ENCODE measurements at regions not wholly inside any gene's neighbourhood (a gene's known extent, or its start where the extent isn't known, plus 50 kb on each side); places are given as distances from the start of the nearest gene placed in this dataset.
A peak's percentile ranks its signal among the peaks of the same experiment; 100 is the strongest.
"Not testable (repeated sequence)": the region's sequence is repeated elsewhere in the genome, so short reads cannot be mapped to it uniquely, and the experiment has no call there.

DNA sequence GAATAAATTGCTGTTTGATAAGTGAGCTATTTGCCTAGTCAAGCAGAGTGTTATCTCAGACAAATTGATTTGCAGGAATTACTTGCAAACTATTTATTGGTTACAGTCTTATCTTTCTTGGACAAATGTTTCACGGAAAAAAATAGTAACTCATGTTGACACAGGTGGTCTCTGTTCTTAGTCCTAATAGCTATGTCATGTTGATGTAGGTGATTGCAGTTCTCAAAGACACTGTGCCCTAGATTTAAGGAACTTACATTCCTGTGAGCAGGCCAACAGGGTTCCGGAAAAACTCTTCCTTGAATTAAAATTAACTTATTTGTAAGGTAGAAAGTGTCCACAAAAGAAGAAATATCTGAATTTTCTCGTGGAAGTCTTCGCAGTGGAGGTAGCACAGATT is 109.6 kb upstream of the SLCO6A1 start:
- DNase-seq (no peak), ATAC-seq (no peak)
- intact Hi-C loops (cut with micrococcal nuclease): no loop called here

DNA sequence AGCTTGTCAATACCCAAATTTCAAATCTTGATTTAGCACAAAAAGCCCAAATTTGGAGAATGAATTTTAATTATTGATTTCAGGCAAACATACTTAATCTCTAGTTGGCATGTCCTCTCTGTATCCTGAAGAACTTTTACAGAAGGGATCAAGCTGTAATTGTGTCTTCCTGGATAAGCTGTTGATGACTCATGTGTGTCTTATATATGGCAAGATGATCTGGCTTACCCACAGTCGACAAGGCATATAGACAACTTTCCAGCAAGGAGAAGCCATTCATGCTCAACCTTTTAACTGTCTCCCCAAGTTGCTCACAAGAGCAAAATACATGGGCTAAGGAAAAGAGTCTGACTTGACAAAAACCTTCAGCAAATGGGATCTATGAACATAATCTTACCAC is 112.5 kb upstream of the SLCO6A1 start:
- ATAC-seq: no peak
- DNase-seq: no peak
- intact Hi-C loops (cut with micrococcal nuclease): no loop called here

DNA sequence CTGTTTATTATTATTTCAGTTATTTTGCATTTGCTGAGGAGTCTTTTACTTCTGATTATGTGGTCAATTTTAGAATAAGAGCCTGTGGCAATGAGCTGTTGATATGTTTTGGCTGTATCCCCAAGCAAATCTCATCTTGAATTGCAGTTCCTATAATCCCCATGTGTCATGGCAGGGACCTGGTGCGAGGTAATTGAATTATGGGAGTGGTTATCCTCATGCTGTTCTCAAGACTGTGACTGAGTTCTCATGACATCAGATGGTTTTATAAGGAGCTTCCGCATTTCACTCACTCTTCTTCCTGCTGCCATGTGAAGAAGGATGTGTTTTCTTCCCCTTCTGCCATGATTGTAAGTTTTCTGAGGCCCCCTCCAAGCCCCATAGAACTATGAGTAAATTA is 114.9 kb upstream of the SLCO6A1 start:
- ATAC-seq (no peak), DNase-seq (no peak)
- intact Hi-C loops (cut with micrococcal nuclease): no loop called here

DNA sequence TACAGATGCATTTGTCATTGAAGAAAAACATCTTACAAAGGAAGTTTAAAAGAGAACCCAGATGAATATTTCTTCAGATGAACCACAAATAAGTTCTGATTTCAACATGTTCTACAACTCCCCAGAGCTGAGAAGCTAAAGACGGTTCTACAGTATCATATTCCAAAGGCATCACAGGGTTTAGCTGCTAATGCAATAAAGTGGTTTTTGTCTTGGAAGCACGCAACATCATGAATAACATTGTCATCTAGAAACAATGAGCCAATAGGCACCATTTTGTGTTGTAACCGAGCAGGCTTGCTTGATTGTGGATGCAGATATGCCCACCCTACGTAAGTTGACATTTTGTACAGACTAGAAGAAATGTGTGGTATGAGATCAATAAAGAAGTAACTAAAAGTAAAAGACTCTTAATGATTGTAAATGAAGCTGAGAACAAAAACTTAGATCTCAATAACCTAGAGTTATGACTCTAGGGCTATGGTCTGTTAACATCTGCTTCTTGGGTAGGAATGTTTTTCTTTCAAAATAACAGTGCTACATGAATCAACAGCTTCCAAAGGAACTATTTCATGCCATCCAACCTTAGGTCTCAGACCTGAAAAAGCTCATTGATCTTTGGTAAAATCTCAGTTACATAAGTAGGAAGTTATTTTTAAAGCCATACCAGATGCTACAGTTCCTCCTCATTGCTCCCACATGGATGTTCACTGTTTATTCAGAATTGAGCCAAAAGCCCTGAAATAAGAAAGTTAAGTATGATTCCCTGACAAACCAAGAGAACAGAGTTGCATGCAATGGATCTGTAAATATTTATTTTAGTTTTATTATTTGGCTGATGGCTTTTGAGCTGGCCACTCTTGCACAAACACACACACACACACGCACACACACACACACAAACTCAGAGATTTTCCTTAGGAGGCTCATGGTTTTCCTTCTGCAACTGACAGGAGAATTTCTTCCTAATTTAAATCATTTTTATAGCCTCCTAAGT is 118.7 kb upstream of the SLCO6A1 start:
- DNase-seq: no peak

DNA sequence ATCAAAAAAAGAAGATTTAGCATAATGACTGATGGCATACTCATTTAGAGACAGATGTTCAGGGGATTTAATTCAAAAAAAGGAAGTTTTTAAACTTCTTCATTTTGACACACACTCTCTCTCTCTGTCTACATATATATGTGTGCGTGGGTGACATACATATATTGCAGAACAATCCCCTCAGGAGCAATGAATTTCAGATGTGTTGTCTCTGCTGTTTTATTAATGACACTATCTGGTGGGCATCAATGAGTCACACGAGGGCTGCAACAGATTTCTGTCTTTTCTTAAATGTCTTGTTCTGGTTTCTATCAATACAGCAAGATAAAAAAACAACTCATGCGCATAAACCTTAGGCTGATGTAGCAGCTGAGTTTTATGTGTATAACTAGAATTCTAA is 123.5 kb upstream of the SLCO6A1 start:
- DNase-seq (no peak), ATAC-seq (no peak)
- intact Hi-C loops (cut with micrococcal nuclease): no loop called here

More for the DNA sequence above, 118.7 kb upstream of the SLCO6A1 start:
- intact Hi-C loops (cut with micrococcal nuclease): no loop called here
- ATAC-seq: no peak

DNA sequence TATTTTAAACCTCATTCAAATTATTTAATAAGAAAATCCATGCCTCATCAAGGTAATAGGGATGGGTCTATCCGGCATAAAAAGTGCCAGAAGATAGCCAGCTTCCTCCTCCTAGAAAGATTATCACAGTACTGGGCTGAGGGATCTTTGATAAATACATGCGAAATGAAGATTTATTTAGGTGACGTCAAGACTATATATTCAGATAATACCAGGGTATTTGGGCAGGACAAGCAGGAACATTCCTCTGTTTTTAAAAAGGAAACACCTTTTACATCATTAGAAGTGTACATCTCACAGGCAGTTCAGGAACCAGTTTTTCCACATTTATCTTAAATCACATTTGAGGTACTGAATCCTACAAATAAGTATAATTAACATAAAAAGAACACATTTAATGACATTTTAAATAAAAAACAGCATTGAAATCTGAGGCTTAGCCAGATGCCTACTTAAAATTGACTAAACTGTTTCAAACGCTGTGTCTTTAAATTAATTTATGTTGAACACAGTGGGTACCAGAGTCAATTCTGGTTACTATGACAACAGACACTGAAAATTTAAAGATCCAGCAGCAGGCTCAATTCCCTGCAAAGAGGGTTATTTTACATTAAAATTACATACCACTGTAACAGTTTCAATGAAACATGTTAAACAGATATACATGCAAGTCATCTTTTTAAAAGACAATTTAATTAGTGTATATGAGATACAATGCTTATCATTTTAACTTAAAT is 124.7 kb upstream of the SLCO6A1 start:
- DNase-seq: no peak
- intact Hi-C loops (cut with micrococcal nuclease): no loop called here
- no peak for ATAC-seq

DNA sequence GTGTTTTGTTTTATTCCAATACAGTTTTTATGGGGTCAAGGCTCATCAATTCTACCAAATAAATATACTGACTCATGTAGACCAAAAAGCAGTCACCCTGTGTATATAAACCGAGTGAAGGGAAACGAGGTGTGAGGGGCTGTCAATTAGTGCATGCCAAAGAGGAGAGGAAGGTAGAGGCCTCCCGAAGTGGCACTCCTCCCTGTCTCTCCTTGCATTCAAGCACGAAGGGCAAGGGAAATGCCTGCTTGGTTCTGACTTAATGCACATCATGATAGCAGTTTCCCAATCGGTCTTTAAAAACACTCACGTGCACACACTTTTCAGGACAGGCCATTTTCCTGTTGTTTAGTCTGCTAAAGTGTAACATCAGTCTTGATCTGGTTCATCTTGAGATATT is 125.6 kb upstream of the SLCO6A1 start:
- intact Hi-C loops (cut with micrococcal nuclease): no loop called here

DNA sequence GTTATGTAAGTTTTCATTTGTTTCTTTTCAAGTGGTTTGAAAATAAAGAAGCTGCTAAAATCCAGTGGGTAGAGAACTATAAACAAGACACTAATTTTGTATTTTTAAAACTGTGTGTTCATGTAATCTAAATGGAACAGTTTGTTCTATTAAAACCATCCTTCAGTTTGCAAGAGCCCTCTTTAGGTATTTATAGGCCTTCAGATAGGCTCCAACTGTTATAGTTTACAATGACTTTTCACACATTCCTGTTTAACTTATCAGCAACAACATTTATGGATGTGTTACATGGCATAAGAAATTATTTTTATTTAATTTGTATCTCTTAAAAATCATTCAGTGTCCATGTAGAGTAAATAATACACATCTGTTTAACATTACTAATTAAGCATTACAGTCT is 126.7 kb upstream of the SLCO6A1 start:
- DNase-seq (no peak), ATAC-seq (peak; percentile 83)
- intact Hi-C loops (cut with micrococcal nuclease): no loop called here

More for the DNA sequence above, 125.6 kb upstream of the SLCO6A1 start:
- DNase-seq: no peak
- ATAC-seq: no peak

DNA sequence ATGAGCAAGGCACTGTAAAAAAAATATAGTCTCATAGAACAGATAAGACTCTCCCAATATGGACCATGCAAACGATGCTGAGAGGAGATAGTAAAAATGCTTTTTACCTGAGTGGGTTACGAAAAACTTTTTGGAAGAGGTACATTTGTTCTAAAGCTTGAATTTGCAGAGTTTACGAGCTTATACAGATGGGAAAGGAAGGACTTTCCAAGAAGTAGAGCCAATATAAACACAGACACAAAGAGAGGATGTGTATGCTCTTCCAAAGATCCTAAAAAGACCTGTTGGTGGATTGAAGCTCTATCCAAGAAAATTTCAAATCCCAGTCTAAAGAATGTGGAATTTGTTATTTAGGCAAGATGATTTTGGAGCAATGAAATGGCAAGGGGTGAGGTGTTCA is 127.1 kb upstream of the SLCO6A1 start:
- ATAC-seq (peak; percentile 62), DNase-seq (no peak)
- intact Hi-C loops (cut with micrococcal nuclease): no loop called here

DNA sequence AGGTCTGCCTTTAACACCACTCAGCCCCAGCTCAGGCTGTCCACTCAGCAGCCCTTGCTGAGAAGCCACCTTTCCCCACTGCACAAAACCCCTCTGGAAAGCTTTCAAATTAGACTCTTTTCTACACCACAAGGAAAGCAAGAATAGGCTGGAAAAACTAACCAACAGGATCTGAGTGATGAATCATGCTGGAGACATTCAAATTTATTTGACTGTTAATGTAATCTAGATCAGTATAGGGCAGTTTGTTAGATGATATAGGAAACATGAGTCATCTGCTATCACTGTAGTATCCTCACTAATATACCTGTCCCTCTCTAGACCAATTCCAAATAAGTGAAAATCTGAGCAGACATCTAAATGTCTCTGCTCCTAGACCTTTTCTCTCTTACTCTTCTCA is 127.8 kb upstream of the PAM start:
- no peak for DNase-seq
- intact Hi-C loops (cut with micrococcal nuclease): no loop called here

DNA sequence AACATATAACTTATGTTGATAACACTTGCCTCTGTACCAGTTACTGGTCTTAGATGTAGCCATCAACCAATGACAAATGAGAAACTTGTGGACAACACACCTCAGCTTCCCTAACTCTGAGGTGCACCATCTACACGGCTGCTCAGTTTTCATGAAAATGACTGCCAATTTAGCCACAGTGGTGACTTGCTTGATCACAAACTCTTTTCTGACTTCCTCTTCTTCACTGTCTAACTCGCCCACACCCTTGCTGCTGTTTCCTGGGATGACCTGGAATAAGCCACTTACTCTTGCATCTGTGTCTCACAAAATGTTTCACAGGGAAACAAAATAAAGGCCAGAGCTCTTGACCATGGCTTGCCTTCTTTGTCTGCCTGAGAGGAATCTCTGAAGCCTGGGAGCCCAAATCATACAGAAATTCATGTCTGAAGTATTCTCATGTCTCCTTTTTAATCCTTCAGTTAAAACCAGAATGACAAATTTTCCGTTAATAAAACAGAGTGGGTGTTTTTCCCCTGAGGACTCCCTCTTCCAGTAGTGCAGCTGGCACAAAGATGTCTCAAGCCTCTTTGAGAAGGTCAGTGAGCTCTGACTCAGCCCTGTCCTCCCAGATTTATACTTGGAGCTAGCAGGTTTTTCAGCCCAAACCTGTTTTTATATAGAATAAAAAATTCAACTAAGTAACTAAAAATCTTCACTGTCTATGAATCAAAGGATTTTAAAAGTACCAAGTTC is 126.5 kb upstream of the PAM start:
- ATAC-seq: peak; percentile 77
- DNase-seq: no peak
- intact Hi-C loops (cut with micrococcal nuclease): no loop called here

More for the DNA sequence above, 127.8 kb upstream of the PAM start:
- no peak for ATAC-seq

DNA sequence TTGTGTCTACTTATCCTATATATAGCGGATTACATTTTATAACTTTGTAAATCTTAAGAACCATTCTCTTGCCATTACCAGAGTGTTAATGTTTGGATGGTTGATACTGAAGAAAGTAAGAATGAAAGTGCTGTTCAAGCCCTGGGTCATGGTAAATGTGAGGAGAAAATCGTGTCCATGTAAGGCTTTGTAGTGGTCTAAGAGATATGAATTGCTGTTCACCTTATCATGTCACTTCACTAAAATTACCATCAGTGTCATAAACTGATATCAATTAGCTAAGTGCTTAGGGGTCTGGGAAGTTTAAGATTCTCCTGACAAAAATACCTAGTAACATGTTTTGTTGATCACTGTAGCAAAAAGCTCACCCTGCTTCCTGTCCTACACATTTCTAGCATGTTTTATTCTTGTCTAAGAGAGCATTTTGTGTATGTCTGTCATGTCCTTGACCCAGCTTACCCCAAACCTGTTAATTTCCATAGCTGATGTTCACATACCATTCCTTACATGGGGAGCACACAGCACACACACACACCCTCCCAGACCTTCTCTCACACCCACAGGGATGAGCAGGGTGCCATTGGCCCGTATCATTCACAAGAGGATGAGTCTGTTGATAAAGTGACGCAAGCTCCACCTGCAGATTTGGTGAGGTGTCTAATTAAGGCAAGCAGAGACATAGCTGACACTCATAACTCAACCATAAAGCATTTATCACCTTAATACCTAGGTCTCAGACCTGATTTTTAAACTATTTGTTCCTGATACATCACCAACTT is 125.1 kb upstream of the PAM start:
- no peak for DNase-seq
- no peak for ATAC-seq
- intact Hi-C loops (cut with micrococcal nuclease): no loop called here

DNA sequence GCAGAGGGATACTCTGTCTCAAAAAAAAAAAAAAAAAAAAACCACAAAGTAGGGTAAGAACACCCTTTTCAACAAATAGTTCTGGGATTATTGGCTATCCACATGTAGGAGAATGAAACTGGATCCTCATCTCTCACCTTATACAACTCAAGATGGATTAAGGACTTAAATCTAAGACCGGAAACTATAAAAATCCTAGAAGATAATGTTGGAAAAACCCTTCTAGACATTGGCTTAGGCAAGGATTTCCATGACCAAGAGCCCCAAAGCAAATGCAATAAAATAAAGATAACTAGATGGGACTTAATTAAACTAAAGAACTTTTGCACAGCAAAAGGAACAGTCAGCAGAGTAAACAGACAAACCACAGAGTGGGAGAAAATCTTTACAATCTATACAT is 119.7 kb upstream of the PAM start:
- intact Hi-C loops (cut with micrococcal nuclease); DNase-seq; ATAC-seq: not testable (repeated sequence)

DNA sequence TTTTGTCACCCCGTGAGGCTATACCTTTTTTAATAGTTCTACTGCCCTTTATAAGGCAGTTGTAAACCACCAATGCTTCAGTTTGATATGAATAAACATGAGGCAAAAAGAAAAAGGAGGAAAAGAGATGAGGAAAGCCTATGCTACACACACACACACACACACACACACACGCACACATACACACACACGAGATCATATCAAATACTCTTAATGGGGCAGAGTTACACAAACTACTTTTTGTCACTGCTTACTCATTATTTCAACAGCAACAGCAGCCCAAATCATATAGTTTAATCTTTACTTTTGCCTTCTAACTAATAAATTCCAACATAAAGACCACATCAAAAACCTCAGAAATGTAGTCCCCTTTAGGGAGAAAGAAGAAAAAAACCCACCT is 116.8 kb upstream of the PAM start:
- ATAC-seq (no peak), DNase-seq (no peak)
- intact Hi-C loops (cut with micrococcal nuclease): no loop called here

DNA sequence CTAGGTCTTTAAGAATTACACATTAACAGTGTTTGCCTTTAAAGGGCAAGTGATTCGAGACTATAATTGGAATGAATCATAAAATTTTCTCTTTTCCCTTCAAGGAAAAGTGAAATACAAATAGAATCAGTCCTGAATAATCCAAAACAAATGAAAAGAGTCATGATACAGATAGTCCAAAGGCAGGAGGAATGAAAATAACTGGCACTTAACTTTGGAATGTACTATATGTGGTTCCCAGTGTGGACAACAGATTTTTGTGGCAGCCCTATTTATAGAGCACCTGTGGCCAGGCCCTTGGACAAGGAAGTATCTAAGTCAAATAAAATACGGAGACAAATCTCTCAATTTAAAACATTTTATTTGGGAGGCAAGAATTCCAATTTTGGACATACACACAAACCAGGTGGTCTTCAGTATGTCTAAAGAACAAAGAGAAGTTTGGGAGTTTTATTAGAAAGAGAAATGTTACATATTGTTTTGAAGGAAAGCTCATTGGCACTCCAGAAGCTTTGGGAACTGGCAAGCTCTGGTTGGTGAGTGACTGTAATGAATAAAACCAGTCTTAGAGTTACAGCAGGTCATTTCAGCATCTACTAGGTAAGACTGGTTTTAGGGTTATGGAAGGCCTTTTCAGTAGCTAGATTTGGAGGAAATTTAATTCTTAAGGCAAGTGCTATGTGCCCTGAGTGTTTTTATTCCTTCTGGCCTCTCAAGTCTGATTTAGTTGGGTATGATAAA is 116.0 kb upstream of the PAM start:
- DNase-seq (no peak), ATAC-seq (peak; percentile 97)
- intact Hi-C loops (cut with micrococcal nuclease): no loop called here

DNA sequence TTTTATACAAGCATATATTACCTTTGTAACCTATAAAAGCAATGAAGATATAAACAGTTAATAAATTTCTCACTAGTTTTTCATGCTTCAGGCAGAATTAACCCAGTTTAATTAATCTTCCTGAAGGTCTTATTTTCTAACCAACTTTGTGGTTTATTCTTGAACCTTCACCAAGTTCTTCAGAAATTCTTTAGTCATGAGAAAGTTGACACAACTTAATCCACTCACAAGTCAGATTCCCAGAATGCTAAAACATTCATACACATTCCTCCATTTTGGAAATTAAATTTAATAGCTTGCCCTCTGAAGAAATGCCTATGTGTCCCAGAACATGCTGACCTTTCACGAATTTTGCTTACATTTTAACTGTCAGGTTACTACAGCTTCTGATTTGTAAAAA is 105.4 kb upstream of the PAM start:
- no peak for DNase-seq
- no peak for ATAC-seq
- intact Hi-C loops (cut with micrococcal nuclease): no loop called here

DNA sequence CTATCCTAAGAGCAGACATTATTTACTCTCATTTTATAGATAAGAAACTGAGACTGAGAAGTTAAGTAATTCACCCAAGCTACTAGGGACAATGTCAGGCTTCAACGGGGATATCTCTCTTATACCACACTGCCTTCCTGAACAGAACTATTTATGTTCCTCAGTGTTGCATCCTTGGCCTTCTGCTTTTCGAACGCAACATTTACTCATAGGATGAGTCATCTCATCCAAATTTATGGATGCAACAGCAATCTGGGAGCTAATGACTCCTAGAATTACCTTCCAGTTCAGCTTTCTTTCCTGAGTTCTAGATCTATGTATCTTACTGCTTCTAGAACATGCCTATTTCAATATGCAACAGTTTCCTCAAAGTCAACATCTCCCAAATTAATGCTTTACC is 103.6 kb upstream of the PAM start:
- DNase-seq: no peak
- intact Hi-C loops (cut with micrococcal nuclease): no loop called here
- no peak for ATAC-seq

DNA sequence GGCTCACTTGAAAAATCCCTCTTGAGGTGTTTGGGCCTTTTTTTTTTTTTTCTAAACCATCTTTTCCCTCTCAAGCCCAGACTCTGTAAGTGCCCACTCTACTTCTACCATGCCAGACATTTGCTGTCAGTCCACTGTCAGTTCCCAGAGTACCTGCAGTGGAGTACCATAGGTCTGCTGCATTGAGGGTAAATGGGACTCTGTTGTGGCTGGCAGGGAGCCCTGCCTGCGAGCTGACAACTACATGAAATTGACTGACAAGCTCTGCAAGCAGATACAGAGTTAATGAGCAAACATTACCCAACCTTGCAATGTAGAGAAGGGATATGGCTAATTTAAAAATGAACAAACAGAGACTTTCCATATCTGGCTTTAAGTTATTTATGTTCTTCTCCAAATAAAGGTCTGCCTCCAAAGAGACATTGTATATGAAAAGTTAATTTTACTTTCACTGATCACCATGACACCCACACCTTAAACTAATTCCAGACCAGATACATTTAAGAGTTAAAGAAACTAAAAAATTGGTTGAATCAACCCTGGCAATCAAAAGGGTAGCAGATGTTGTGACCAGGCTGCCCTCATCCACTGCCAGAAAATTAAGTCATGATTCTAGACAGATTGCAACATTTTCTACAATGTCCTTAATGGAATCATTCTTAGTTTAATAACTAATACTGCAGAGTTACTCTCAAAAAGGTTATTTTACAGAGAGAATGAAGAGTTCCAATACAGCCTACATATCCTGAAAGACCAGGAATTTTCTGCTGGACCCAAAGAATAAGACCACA is 100.4 kb upstream of the PAM start:
- peak; percentile 29 for DNase-seq
- intact Hi-C loops (cut with micrococcal nuclease): no loop called here
- ATAC-seq: peak; percentile 79
